HG02884 (cell line): ENCODE measurements at regions not wholly inside any gene's neighbourhood (a gene's known extent, or its start where the extent isn't known, plus 50 kb on each side); places are given as distances from the start of the nearest gene placed in this dataset.
A peak's percentile ranks its signal among the peaks of the same experiment; 100 is the strongest.
"Not testable (repeated sequence)": the region's sequence is repeated elsewhere in the genome, so short reads cannot be mapped to it uniquely, and the experiment has no call there.

Experiments used
- ATAC-seq: cut with Tn5 transposase; IDR thresholded peaks from one replicate; pipeline ENCODE4 v1.9.1; 2021; ENCODE audit warnings: mild to moderate bottlenecking, moderate library complexity; ENCODE audit not compliant: unreplicated experiment

DNA sequence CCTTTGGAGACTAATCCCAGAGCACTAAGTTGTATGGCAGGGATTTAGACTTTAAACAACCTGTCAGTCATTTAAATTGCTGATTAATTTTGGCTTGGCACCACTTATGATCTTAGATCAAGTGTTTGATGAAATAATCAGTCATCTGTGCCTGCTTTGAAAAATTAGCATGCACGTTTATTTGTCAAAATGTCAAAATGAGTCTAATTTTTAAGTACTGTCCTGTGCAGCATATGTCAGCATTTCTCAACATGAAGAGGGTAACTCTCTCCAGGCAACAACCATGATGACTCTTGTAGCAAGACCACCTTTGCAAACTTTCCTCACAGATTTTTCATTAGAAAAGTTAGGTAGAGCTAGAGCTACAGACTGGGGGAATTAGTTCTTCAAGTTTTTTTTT lies 155.7 kb upstream of the GJE1 start:
- no peak for ATAC-seq

DNA sequence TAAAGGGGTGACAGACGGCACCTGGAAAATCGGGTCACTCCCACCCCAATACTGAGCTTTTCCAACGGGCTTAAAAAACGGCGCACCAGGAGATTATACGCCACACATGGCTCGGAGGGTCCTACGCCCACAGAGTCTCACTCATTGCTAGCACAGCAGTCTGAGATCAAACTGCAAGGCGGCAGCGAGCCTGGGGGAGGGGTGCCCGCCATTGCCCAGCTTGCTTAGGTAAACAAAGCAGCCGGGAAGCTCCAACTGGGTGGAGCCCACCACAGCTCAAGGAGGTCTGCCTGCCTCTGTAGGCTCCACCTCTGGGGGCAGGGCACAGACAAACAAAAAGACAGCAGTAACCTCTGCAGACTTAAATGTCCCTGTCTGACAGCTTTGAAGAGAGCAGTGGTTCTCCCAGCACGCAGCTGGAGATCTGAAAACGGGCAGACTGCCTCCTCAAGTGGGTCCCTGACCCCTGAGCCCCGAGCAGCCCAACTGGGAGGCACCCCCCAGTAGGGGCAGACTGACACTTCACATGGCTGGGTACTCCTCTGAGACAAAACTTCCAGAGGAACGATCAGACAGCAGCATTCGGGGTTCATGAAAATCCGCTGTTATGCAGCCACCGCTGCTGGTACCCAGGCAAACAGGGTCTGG lies 162.8 kb upstream of the GJE1 start:
- not testable (repeated sequence) for ATAC-seq

GRCh38 chr6:141969201-141969600 lies 163.5 kb upstream of the GJE1 start:
- no peak for ATAC-seq

- no peak for ATAC-seq
Observed at GRCh38 chr6:141968632-141969031, 164.1 kb upstream of the GJE1 start.

DNA sequence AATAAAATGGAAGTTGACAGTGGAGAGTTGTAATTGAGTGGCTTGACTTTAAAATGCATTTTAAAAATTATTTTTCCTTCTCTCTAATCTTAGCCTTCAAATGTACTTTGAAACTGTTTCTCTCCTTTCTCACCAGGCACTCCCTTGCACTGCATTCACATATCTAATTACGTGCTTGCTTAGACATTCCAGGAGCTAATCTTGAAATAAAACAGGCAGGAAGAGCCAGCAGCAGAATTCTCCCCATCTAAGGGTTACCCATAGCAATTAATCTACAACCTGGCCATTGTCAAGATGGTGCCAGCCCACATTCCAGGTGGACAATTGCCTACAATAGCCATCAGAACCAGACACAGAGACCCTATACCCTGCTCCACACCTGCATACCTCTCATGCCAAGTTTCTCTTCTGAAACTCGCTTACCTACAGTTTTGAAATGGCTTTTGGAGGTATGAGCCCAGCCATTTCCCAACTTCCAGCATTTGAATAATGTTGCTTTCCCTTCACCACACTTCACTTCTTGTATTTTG lies 167.6 kb upstream of the GJE1 start:
- no peak for ATAC-seq

- no peak for ATAC-seq
Observed at GRCh38 chr6:141963543-141964295, 169.0 kb upstream of the GJE1 start.

DNA sequence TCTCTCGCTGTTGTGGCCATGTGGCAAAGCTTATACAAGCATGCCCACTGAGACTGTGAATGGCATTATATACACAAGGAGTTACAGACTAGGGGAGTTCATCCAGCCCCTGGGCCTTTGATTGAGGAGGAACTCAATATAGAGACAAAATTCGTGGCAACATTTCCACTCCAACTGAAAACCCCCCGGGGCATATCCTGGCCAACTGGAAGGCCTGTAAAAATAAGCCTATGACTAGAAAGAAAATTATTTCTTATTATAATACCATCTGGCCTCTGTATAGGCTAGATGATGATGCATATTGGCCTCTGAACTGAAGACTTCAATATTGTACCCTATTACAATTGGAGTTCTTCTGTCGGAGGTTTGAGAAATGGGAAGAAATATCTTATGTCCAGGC lies 175.5 kb upstream of the GJE1 start:
- ATAC-seq, result no peak

DNA sequence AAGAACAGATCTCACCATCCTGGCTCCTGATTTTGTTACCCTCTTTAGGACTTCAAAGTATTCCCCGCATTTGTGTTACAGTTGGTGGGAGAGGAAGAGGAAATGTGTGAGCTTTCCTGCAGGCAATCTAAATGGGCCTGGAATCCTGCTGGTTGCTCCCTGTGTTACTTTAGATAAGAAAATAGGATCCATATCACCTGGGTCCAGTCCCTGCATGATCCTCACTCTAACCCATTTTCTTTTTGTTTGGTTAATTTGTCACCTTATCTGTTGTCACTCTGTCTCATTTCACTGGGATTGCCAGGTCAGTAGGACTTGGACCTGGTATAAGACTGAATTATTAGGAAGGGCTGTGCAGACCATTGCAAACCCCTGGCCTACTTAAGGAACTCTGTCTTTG lies 175.9 kb upstream of the GJE1 start:
- no peak for ATAC-seq

- ATAC-seq, result no peak
Observed at GRCh38 chr6:141956046-141956761, 176.5 kb upstream of the GJE1 start.

DNA sequence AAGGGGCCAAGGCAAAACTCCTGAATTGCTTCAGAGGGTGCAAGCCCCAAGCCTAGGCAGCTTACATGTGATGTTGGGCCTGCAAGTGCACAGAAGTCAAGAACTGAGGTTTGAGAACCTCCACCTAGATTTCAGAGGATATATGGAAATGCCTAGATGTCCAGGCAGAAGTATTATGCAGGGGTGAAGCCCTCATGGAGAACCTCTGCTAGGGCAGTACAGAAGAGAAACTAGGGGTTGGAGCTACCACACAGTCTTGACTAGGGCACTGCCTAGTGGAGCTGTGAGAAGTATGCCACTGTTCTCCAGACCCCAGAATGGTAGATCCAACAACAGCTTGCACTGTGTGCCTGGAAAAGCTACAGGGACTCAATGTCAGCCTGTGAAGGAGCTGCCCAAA lies 179.7 kb upstream of the GJE1 start:
- ATAC-seq, result no peak

GRCh38 chr6:141946502-141946901 lies 186.2 kb upstream of the GJE1 start:
- ATAC-seq, result no peak

DNA sequence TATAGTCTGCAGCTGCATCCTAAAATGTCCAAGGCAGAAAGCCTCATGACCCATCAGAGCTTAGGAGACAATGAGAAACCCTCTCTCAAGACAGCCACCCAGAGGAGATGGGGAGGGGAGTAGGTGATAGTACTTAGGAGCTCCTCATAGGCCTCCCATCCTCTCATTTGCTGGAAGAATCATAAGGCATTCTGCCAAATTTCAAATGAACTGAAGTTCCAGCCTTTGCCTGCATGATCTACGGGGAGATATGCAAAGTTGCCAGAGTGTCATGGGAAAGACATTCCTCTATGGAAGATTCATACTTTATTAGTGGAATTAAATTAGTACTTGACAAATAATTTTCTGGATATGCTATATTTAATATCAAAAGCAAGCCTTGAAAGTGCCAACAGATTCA lies 194.1 kb upstream of the GJE1 start:
- no peak for ATAC-seq

- ATAC-seq, result no peak
Observed at GRCh38 chr6:141932685-141933084, 200.0 kb upstream of the GJE1 start.

DNA sequence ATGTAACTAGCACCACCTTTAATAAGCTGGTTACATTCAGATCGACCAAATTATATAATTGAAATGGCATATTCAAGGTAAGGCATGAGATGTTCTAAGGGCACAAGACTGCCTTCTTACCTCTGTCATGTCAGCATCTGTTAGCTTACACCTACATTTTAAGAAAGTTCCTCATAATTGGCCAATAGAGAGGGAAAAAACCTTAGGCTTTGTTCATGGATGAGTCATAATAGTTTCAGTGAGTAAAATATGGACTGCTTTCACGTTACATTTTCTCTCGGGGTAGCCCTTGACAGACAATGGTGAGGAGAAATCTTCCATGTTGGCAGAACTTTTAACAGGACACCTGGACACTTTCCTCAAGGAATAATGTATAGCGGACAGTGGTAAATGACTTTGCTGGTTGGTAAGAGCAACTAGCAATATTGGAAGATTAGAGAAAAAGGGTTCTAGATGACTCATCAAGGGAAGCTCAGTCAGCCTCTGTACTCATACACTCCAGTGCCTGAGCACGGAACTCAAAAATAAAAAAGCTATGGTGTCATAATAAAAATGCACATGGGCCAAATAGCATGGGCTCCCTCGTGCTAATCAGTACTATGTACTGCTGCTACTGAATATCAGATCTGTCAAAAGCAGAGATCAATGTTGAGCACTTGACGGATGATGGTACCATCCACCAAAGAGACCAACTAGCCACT lies 206.4 kb upstream of the GJE1 start:
- ATAC-seq, result peak; percentile 86

DNA sequence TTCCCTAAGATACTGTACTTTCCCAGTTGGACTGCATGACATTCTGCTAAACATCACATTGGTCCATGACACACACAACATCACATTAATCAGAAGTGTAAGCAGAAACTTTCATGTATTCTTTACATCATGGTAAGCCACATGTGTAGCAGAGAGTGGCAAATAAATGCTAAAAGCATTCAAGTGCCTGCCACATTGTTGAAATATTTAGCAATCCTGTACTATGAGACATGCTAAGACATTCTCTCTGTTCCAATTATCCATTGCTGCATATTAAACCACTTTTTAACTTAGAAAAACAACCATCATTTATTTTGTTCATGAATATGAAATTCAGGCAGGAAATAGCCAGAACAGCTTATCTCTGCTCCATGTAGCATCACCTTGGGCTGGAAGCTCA lies 207.7 kb upstream of the GJE1 start:
- ATAC-seq, result no peak

- ATAC-seq, result no peak
Observed at GRCh38 chr6:141922898-141923297, 209.8 kb upstream of the GJE1 start.

DNA sequence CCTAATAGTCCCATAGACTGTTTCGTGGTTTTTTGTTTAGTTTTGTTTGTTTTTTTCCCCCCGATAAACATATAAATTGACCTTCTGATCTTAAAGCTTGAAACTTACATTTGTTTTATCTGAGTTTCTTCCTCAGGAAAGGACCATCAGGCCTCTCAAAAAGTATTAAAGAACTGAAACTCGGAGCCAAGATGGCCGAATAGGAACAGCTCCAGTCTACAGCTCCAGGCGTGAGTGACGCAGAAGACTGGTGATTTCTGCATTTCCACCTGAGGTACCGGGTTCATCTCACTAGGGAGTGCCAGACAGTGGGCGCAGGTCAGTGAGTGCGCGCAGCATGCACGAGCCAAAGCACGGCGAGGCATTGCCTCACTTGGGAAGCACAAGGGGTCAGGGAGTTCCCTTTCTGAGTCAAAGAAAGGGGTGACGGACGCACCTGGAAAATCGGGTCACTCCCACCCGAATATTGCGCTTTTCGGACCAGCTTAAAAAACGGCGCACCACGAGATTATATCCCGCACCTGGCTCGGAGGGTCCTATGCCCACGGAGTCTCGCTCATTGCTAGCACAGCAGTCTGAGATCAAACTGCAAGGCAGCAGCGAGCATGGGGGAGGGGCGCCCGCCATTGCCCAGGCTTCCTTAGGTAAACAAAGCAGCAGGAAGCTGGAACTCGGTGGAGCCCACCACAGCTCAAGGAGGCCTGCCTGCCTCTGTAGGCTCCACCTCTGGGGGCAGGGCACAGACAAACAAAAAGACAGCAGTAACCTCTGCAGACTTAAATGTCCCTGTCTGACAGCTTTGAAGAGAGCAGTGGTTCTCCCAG lies 215.8 kb upstream of the GJE1 start:
- not testable (repeated sequence) for ATAC-seq

DNA sequence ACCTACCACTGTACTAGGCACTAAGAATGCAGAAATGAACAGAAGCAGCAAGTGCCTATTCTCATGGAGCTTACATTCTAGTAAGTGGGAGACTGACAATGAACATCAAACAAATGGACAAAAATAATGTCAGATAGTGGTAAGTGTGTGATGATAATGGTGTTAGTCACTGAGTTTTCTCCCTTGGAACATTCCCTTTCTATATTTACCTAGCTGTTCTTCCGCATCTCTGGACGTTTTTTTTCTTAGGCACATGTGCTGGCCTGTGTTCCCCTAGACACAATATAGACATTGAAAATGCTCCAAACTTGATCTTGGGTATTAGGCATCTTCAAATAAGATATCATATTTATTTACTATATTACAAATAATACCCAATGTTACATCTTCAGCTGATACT lies 218.1 kb upstream of the GJE1 start:
- ATAC-seq, result no peak

DNA sequence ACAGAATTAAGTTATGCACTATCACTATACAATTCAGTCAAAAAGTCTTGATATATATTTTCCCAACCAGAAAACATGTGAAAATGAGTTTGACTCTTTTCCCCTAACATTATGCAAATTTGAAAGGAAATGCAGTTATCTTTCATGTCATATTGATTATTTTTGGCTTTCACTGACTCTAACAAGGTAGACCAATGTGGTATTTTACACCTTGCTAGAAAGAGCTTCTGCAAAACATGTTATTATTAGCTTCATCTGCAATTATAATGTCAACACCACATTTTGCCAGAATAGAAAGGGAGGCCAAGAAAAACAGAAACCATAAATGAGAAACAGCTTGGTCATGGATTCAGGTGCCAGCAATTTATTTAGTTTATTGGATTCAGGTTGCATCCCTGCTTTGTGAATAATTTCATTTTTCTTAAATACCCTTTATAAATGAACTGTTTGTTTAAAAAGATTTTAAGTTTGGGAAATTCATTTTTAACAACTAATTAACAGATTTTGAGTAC lies 226.1 kb upstream of the GJE1 start:
- ATAC-seq, result no peak

GRCh38 chr6:141890661-141891060 lies 242.1 kb upstream of the GJE1 start:
- no peak for ATAC-seq
